Bronchial epithelial cell (primary cell): ENCODE measurements at regions not wholly inside any gene's neighbourhood (a gene's known extent, or its start where the extent isn't known, plus 50 kb on each side); places are given as distances from the start of the nearest gene placed in this dataset.

Experiments
- DNase-seq: peaks from one replicate; pipeline ENCODE4 v3.0.0-alpha.2; 2010; ENCODE audit warnings: low read depth
- FAIRE-seq: peaks from 2 replicates; lab custom pipeline; 2011; peaks lifted over from hg19 to GRCh38; lab: Jason Lieb, UNC
- H3K27me3 ChIP-seq: 2 replicates; pipeline ENCODE4 v1.5.1; 2011; ENCODE audit warnings: low read length; ENCODE audit not compliant: control insufficient read depth, insufficient read depth
- H3K36me3 ChIP-seq: 2 replicates; pipeline ENCODE4 v1.5.1; 2011; ENCODE audit warnings: low read length; ENCODE audit not compliant: control insufficient read depth, insufficient read depth
- H3K4me3 ChIP-seq: 2 replicates; pipeline ENCODE4 v1.5.1; 2011; ENCODE audit warnings: mild to moderate bottlenecking, low read depth, low read length, control low read depth
- TF ChIP-seq, protein P1 (sequence below): IDR thresholded peaks from 2 replicates; pipeline ENCODE4 v1.5.1; 2011; ENCODE audit warnings: mild to moderate bottlenecking, moderate library complexity, low read length, control low read depth, inconsistent platforms; ENCODE audit not compliant: insufficient read depth, severe bottlenecking

DNA sequence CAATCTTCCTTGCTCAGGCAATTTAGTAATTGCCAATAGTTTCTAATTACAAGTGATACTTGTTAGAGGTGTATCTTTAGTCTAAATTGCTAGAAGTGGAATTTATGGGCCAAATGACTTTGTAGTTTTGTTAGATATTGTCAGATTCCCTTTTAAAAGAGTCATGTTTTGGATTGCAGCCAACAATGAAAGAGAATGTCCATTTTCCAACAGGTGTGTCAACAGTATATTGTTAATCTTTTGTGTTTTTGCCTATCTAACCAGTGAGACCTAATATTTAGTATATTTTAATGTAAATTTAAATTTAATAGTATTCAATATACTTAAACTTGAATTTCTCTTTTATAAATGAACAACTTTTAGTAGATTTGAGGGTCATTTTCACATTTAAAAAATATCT lies 259.4 kb upstream of the ETAA1 start:
- DNase-seq (no peak), FAIRE-seq (no peak)
- Histone ChIP-seq H3K27me3 (no peaks in the 10 kb centered on the region), H3K4me3 (no peak overlapping the region), H3K36me3 (no peaks in the 10 kb centered on the region)
- TF ChIP-seq, protein P1, sequence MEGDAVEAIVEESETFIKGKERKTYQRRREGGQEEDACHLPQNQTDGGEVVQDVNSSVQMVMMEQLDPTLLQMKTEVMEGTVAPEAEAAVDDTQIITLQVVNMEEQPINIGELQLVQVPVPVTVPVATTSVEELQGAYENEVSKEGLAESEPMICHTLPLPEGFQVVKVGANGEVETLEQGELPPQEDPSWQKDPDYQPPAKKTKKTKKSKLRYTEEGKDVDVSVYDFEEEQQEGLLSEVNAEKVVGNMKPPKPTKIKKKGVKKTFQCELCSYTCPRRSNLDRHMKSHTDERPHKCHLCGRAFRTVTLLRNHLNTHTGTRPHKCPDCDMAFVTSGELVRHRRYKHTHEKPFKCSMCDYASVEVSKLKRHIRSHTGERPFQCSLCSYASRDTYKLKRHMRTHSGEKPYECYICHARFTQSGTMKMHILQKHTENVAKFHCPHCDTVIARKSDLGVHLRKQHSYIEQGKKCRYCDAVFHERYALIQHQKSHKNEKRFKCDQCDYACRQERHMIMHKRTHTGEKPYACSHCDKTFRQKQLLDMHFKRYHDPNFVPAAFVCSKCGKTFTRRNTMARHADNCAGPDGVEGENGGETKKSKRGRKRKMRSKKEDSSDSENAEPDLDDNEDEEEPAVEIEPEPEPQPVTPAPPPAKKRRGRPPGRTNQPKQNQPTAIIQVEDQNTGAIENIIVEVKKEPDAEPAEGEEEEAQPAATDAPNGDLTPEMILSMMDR: no peak

- TF ChIP-seq, protein P1: no peak
- DNase-seq (no peak), FAIRE-seq (no peak)
- Histone ChIP-seq H3K36me3 (no peaks in the 10 kb centered on the region), H3K4me3 (no peak overlapping the region), H3K27me3 (no peaks in the 10 kb centered on the region)
Observed at GRCh38 chr2:67142071-67142470, 255.1 kb upstream of the ETAA1 start.

DNA sequence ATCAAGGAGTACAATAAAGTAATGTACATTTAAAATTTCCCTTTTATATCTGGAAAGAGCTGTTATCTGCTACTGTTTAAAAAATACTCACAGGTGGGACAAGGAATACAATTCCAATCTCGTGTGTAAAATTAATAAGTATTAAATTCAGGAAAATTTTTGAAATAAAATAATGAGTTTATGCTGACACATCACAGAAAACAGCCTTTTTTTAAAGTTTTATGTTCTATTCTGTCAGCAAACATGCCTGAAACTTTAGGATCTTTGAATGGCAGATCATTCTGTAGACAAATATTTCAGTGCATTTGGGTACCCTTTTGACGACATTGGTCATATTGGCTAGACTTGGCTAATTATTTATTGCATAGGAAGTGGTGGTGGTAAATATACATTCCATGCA lies 254.4 kb upstream of the ETAA1 start:
- Histone ChIP-seq H3K36me3 (no peaks in the 10 kb centered on the region), H3K27me3 (no peaks in the 10 kb centered on the region), H3K4me3 (no peak overlapping the region)
- DNase-seq (no peak), FAIRE-seq (no peak)
- TF ChIP-seq, protein P1: no peak

GRCh38 chr2:67145851-67146250 lies 251.3 kb upstream of the ETAA1 start:
- peak; percentile 20 for DNase-seq
- FAIRE-seq: no peak
- no peak overlapping the region for H3K4me3 ChIP-seq
- TF ChIP-seq, protein P1: no peak
- H3K36me3 ChIP-seq: no peaks in the 10 kb centered on the region
- no peaks in the 10 kb centered on the region for H3K27me3 ChIP-seq

- FAIRE-seq (no peak), DNase-seq (no peak)
- TF ChIP-seq, protein P1: no peak
- H3K36me3 ChIP-seq: no peaks in the 10 kb centered on the region
- no peak overlapping the region for H3K4me3 ChIP-seq
- no peaks in the 10 kb centered on the region for H3K27me3 ChIP-seq
Observed at GRCh38 chr2:67156796-67157195, 240.3 kb upstream of the ETAA1 start.

DNA sequence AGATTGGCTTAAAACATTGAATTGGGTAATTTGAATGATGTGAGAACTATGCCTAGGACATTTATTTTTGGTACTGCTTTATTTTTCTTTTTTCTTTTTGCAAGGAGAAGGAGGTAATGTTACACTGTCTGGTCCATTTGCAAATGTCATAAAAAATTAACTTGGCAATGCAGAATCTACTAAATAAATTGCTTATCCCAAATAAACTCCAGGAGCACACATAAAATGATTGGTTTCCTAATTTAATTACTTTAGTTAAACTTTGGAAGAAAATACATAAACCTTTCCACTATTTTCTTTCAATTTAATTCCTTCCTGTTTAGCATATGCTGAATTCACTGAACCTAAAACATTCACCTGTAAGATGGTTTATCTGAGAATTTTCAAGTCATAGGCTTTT lies 238.4 kb upstream of the ETAA1 start:
- Histone ChIP-seq H3K27me3 (no peaks in the 10 kb centered on the region), H3K4me3 (no peak overlapping the region), H3K36me3 (no peaks in the 10 kb centered on the region)
- TF ChIP-seq, protein P1: no peak
- FAIRE-seq: no peak
- no peak for DNase-seq
